Transverse colon (tissue), 4 donors: ENCODE measurements at regions not wholly inside any gene's neighbourhood (a gene's known extent, or its start where the extent isn't known, plus 50 kb on each side); places are given as distances from the start of the nearest gene placed in this dataset.

Source experiments
- DNase-seq: peaks from one replicate; pipeline ENCODE4 v3.0.0-alpha.2; 2019
- H3K27ac ChIP-seq, 4 donors: fragments of 200-600 bp; sonication (generic); 2 replicates each; pipeline ENCODE4 v1.5.1; 2016 to 2018; ENCODE audit warnings: inconsistent platforms in 4 of 4
- H3K27me3 ChIP-seq: fragments of 200-600 bp; sonication (generic); 2 replicates; pipeline ENCODE4 v1.5.1; 2017; ENCODE audit warnings: inconsistent platforms
- H3K36me3 ChIP-seq, 4 donors: fragments of 200-600 bp; sonication (generic); 2 replicates each; pipeline ENCODE4 v1.5.1; 2017 to 2019; ENCODE audit warnings: inconsistent platforms in 4 of 4
- H3K4me1 ChIP-seq, 4 donors: fragments of 200-600 bp; sonication (generic); 2 replicates each; pipeline ENCODE4 v1.5.1; 2017 to 2020; ENCODE audit warnings: inconsistent platforms in 4 of 4
- H3K4me3 ChIP-seq, 4 donors: fragments of 200-600 bp; sonication (generic); 1 replicate in 1 of 4; 2 replicates in 3 of 4; pipeline versions ENCODE4 v1.5.1 to v1.6.1; 2017 to 2019; ENCODE audit warnings: inconsistent platforms in 4 of 4
- H3K9me3 ChIP-seq, 2 donors: fragments of 200-600 bp; sonication (generic); 2 replicates each; pipeline ENCODE4 v1.5.1; 2017 to 2019; ENCODE audit warnings: inconsistent platforms in 2 of 2
- EP300 ChIP-seq: sonication (generic); formaldehyde crosslinking; IDR thresholded peaks from one replicate; pipeline ENCODE4 v1.6.1; 2017; ENCODE audit warnings: antibody characterized with exemption, low read depth
- POLR2A ChIP-seq: fragments of 450-650 bp; IDR thresholded peaks from one replicate; pipeline ENCODE4 v1.6.1; 2016; ENCODE audit warnings: antibody characterized with exemption, mild to moderate bottlenecking, moderate library complexity
- POLR2AphosphoS5 ChIP-seq, 3 donors: sonication (generic); formaldehyde crosslinking; IDR thresholded peaks; one replicate each; pipeline ENCODE4 v1.6.1; 2016; ENCODE audit warnings: antibody characterized with exemption in 3 of 3
- WGBS, 2 donors: methylation state at CpG; one replicate each; pipeline ENCODE4 v1.1.5; 2018; ENCODE audit warnings: low coverage in 1 of 2; 5-methylcytosine and 5-hydroxymethylcytosine counted together
- in situ Hi-C, 4 donors: fragments of 200-750 bp; cut with MboI; loops; one replicate each; pipeline versions ENCODE4 v1.15.0 to v1.15.1; 2017; ENCODE audit warnings: low sequenced_read_pairs in 3 of 4, low pct_ligation_motif_present in 1 of 4, low pct_unique_long_range_greater_than_20kb in 1 of 4
- intact Hi-C: fragments of 100-400 bp; cut with DNase I; formaldehyde crosslinking; loops from one replicate; pipeline ENCODE4 v1.15.1; 2023; ENCODE audit warnings: low total_unique reads
- TF ChIP-seq, protein P1 (sequence below), 5 experiments: fragments of 200-600 bp in 3 of 5; fragments of 450-650 bp in 2 of 5; sonication (generic) in 3 of 5; IDR thresholded peaks; 1 replicate in 2 of 5; 2 replicates in 3 of 5; pipeline ENCODE4 v1.5.1; 2016 to 2017; ENCODE audit warnings: antibody characterized with exemption in 5 of 5, inconsistent platforms in 3 of 5, mild to moderate bottlenecking in 2 of 5, moderate library complexity in 1 of 5

- Histone ChIP-seq H3K27me3 (no peaks in the 10 kb centered on the region), H3K27ac (no peak overlapping the region), H3K4me3 (no peak overlapping the region), H3K9me3 (no peaks in the 10 kb centered on the region), H3K36me3 (no peaks in the 10 kb centered on the region), H3K4me1 (no peaks in the 10 kb centered on the region)
- in situ Hi-C loops (loop anchor here in 3 of 4 donors (25.0 kb wide), 1 partner anchor 597 kb away; no protein-coding TSS in a partner anchor), intact Hi-C loops (loop anchor here (5.0 kb wide), 1 partner anchor 267 kb away; no protein-coding TSS in a partner anchor)
- TF ChIP-seq POLR2A (no peak), POLR2AphosphoS5 (IDR thresholded peaks at IDR 0.05) (no peak), EP300 (no peak)
- TF ChIP-seq, protein P1, sequence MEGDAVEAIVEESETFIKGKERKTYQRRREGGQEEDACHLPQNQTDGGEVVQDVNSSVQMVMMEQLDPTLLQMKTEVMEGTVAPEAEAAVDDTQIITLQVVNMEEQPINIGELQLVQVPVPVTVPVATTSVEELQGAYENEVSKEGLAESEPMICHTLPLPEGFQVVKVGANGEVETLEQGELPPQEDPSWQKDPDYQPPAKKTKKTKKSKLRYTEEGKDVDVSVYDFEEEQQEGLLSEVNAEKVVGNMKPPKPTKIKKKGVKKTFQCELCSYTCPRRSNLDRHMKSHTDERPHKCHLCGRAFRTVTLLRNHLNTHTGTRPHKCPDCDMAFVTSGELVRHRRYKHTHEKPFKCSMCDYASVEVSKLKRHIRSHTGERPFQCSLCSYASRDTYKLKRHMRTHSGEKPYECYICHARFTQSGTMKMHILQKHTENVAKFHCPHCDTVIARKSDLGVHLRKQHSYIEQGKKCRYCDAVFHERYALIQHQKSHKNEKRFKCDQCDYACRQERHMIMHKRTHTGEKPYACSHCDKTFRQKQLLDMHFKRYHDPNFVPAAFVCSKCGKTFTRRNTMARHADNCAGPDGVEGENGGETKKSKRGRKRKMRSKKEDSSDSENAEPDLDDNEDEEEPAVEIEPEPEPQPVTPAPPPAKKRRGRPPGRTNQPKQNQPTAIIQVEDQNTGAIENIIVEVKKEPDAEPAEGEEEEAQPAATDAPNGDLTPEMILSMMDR (IDR thresholded peaks at IDR 0.05): no peak
- DNase-seq: no peak
- 90% methylated on average over 5 of the region's 7 CpGs; no CpG with 5 or more reads in 1 of the 2 donors for WGBS, 2 donors
These were observed 417.1 kb downstream of the CTTN start for GRCh38 chr11:70815485-70815832.

DNA sequence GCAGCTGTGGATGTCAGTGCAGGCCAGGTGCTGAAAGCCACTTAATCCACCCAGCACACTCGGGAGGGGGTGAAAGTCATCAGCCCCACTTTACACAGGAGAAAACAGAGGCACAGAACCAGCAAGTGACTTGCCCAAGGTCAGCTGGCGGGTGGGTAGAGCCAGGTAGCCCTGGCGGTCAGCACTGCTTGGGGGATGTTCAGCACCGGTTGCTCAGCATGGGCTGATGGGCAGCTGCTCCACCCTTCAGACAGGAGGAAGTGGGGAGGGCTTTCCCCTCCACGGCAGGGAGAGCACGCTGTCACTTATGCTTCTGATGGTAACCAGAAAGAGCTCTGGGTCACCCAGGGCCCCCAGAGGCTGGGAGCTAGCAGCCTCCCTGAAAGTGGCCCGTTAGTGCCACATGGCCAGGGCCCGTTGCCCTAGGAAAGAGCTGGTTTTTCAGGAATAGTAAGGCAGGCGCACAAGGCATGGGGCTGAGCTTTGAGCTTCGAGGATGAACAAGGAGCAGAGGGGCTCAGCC is 417.9 kb downstream of the CTTN start:
- intact Hi-C loops (loop anchor here (5.0 kb wide), 1 partner anchor 266 kb away; no protein-coding TSS in a partner anchor), in situ Hi-C loops (loop anchor here in 3 of 4 donors (25.0 kb wide), 1 partner anchor 596 kb away; no protein-coding TSS in a partner anchor)
- H3K27me3 ChIP-seq: no peaks in the 10 kb centered on the region
- no peak overlapping the region for H3K27ac ChIP-seq
- no peak overlapping the region for H3K4me3 ChIP-seq
- DNase-seq: no peak
- no peaks in the 10 kb centered on the region for H3K4me1 ChIP-seq
- no peak for TF ChIP-seq POLR2A
- TF ChIP-seq, protein P1 (IDR thresholded peaks at IDR 0.05): no peak
- TF ChIP-seq EP300: no peak
- no peak for TF ChIP-seq POLR2AphosphoS5 (IDR thresholded peaks at IDR 0.05)
- no peaks in the 10 kb centered on the region for H3K36me3 ChIP-seq
- 61% methylated on average over 10 of the region's 10 CpGs; no CpG with 5 or more reads in 1 of the 2 donors for WGBS, 2 donors
- H3K9me3 ChIP-seq: no peaks in the 10 kb centered on the region

- WGBS, 2 donors: 67 to 87% methylated on average over 5 to 8 of the region's 9 CpGs
- no peak overlapping the region for H3K4me3 ChIP-seq
- in situ Hi-C loops: loop anchor here in 3 of 4 donors (25.0 kb wide), 1 partner anchor 594 kb away; no protein-coding TSS in a partner anchor
- no peak overlapping the region for H3K27ac ChIP-seq
- H3K9me3 ChIP-seq: no peaks in the 10 kb centered on the region
- no peak for TF ChIP-seq POLR2AphosphoS5 (IDR thresholded peaks at IDR 0.05)
- TF ChIP-seq, protein P1 (IDR thresholded peaks at IDR 0.05): no peak
- TF ChIP-seq EP300: no peak
- TF ChIP-seq POLR2A: no peak
- H3K27me3 ChIP-seq: no peaks in the 10 kb centered on the region
- no peaks in the 10 kb centered on the region for H3K36me3 ChIP-seq
- H3K4me1 ChIP-seq: no peaks in the 10 kb centered on the region
- no peak for DNase-seq
- intact Hi-C loops: loop anchor here (5.0 kb wide), 1 partner anchor 264 kb away; no protein-coding TSS in a partner anchor
These were observed 420.0 kb downstream of the CTTN start for GRCh38 chr11:70818351-70818750.

GRCh38 chr11:70819022-70819421 is 420.7 kb downstream of the CTTN start:
- intact Hi-C loops: loop anchor here (5.0 kb wide), 1 partner anchor 263 kb away; no protein-coding TSS in a partner anchor
- in situ Hi-C loops: loop anchor here in 3 of 4 donors (25.0 kb wide), 1 partner anchor 593 kb away; no protein-coding TSS in a partner anchor
- Histone ChIP-seq H3K36me3 (no peaks in the 10 kb centered on the region), H3K4me1 (no peaks in the 10 kb centered on the region), H3K9me3 (no peaks in the 10 kb centered on the region), H3K4me3 (no peak overlapping the region), H3K27ac (no peak overlapping the region), H3K27me3 (no peaks in the 10 kb centered on the region)
- 72% methylated on average over 15 of the region's 15 CpGs; no CpG with 5 or more reads in 1 of the 2 donors for WGBS, 2 donors
- no peak for DNase-seq
- TF ChIP-seq POLR2AphosphoS5 (IDR thresholded peaks at IDR 0.05) (no peak), POLR2A (no peak), EP300 (no peak)
- TF ChIP-seq, protein P1 (IDR thresholded peaks at IDR 0.05): no peak
